K562 (cell line): ENCODE measurements at regions not wholly inside any gene's neighbourhood (a gene's known extent, or its start where the extent isn't known, plus 50 kb on each side); places are given as distances from the start of the nearest gene placed in this dataset.

Experiments
- ATAC-seq: fragments of 200-7000 bp; cut with Tn5 transposase; 3 replicates; pipeline ENCODE4 v1.9.1; 2020; ENCODE audit warnings: moderate library complexity
- BruUV-seq: library from RNA; stranded (reverse); fragments of 400-500 nt; replicated peaks from 2 replicates; lab custom pipeline; 2021; lab: Mats Ljungman, UMichigan
- CTCF ChIA-PET: fragments of 300-600 bp; formaldehyde crosslinking; extraction: SDS; loops from one replicate; lab custom pipeline; 2021; ENCODE audit warnings: low intra/inter-chr PET ratio; lab: Yijun Ruan, JAX
- POLR2A ChIA-PET: fragments of 300-600, 350-650 bp; sonication (Branson Sonifier 250); formaldehyde crosslinking; extraction: SDS; loops from one replicate; lab custom pipeline; 2021; ENCODE audit warnings: antibody characterized with exemption, inconsistent platforms; lab: Yijun Ruan, JAX
- DNase-seq, 4 experiments: peaks; one replicate each; pipeline versions ENCODE4 v3.0.0 to v3.0.0-alpha.2; 2011 to 2018; ENCODE audit warnings: low spot score in 3 of 4, mixed read lengths in 3 of 4; ENCODE audit errors: extremely low read depth in 1 of 4
- FAIRE-seq: peaks from 2 replicates; lab custom pipeline; 2011; peaks lifted over from hg19 to GRCh38; lab: Jason Lieb, UNC
- H2AFZ ChIP-seq: 2 replicates; pipeline ENCODE4 v1.6.0; 2011; ENCODE audit warnings: low read depth, low read length, control low read depth, inconsistent platforms
- H3K27ac ChIP-seq: fragments of 200-600 bp; 3 replicates; pipeline ENCODE4 v1.8.0; 2011; ENCODE audit warnings: low read depth, mild to moderate bottlenecking, control low read depth, inconsistent platforms, low read length, moderate library complexity, mixed read lengths; ENCODE audit errors: extremely low read depth
- H3K27me3 ChIP-seq, 2 experiments: fragments of 300-600 bp in 1 of 2; 2 replicates in 1 of 2; 3 replicates in 1 of 2; pipeline versions ENCODE4 v1.6.0 to v1.8.0; 2011; ENCODE audit warnings: inconsistent platforms in 2 of 2, low read length in 2 of 2, mild to moderate bottlenecking in 1 of 2, mixed read lengths in 1 of 2, moderate library complexity in 1 of 2; ENCODE audit not compliant: control insufficient read depth in 2 of 2, insufficient read depth in 2 of 2
- H3K36me3 ChIP-seq: fragments of 300-600 bp; 3 replicates; pipeline ENCODE4 v1.8.0; 2011; ENCODE audit warnings: mild to moderate bottlenecking, low read length, inconsistent platforms; ENCODE audit not compliant: control insufficient read depth, insufficient read depth
- H3K4me1 ChIP-seq, 2 experiments: fragments of 200-600 bp in 1 of 2; replicated peaks in 1 of 2; 2 replicates in 1 of 2; 3 replicates in 1 of 2; pipeline versions ENCODE4 v1.5.1 to v1.8.0; 2011; ENCODE audit warnings: inconsistent platforms in 2 of 2, low read length in 2 of 2, mild to moderate bottlenecking in 1 of 2, mixed read lengths in 1 of 2, moderate library complexity in 1 of 2; ENCODE audit not compliant: control insufficient read depth in 2 of 2, insufficient read depth in 2 of 2
- H3K4me2 ChIP-seq: 2 replicates; pipeline ENCODE4 v1.6.1; 2011; ENCODE audit warnings: low read length, control low read depth, inconsistent platforms, mixed read lengths; ENCODE audit not compliant: insufficient read depth
- H3K4me3 ChIP-seq: fragments of 200-600 bp; sonication (generic), shearing (Covaris generic); 2 replicates; pipeline ENCODE4 v1.5.1; 2016; ENCODE audit warnings: control low read depth, inconsistent platforms
- H3K79me2 ChIP-seq: fragments of 200-600 bp; 3 replicates; pipeline ENCODE4 v1.8.0; 2011; ENCODE audit warnings: low read length, inconsistent platforms; ENCODE audit not compliant: control insufficient read depth, insufficient read depth
- H3K9ac ChIP-seq, 2 experiments: 2 replicates each; pipeline versions ENCODE4 v1.6.0 to v1.6.1; 2011; ENCODE audit warnings: low read depth in 2 of 2, low read length in 2 of 2, control low read depth in 1 of 2, inconsistent platforms in 1 of 2, mild to moderate bottlenecking in 1 of 2, mixed read lengths in 1 of 2; ENCODE audit not compliant: insufficient read depth in 1 of 2
- H3K9me1 ChIP-seq: one replicate; pipeline ENCODE4 v1.6.0; 2011; ENCODE audit warnings: inconsistent platforms, mild to moderate bottlenecking, low read length, moderate library complexity; ENCODE audit not compliant: control insufficient read depth, insufficient read depth
- H3K9me3 ChIP-seq: replicated peaks from 2 replicates; pipeline ENCODE4 v1.5.1; 2011; ENCODE audit warnings: low read depth, low read length, inconsistent platforms; ENCODE audit not compliant: control insufficient read depth, insufficient read depth
- H4K20me1 ChIP-seq: replicated peaks from 2 replicates; pipeline ENCODE4 v1.6.1; 2011; ENCODE audit warnings: low read length, inconsistent platforms, mixed read lengths; ENCODE audit not compliant: control insufficient read depth, insufficient read depth
- GABPA ChIP-seq: fragments of 200-800 bp; sonication (Bioruptor generic); conservative IDR thresholded peaks from 2 replicates; pipeline ENCODE4 v1.6.1; 2016; ENCODE audit warnings: low read depth, missing genetic modification characterization, missing compliant biosample characterization
- HNRNPL ChIP-seq: fragments of 200-400 bp; formaldehyde crosslinking; IDR thresholded peaks from 2 replicates; pipeline ENCODE4 v1.6.1; 2017; ENCODE audit warnings: low read depth, mild to moderate bottlenecking, low read length
- PTTG1 ChIP-seq: fragments of 450-650 bp; IDR thresholded peaks from 2 replicates; pipeline ENCODE4 v1.6.1; 2016; ENCODE audit warnings: low read depth, mild to moderate bottlenecking, missing genetic modification characterization, missing compliant biosample characterization
- ZNF830 ChIP-seq: fragments of 250-450 bp; sonication (Bioruptor Pico); IDR thresholded peaks from 2 replicates; pipeline ENCODE4 v1.5.0; 2021; ENCODE audit warnings: mild to moderate bottlenecking
- WGBS: fragments of 100-300 bp; shearing (Covaris generic); methylation state at CpG from one replicate; pipeline ENCODE4 v1.1.6; 2016; ENCODE audit warnings: low coverage, mixed read lengths; ENCODE audit not compliant: insufficient coverage; ENCODE audit errors: missing lambda C conversion rate; 5-methylcytosine and 5-hydroxymethylcytosine counted together
- in situ Hi-C: fragments of 300-500 bp; cut with MboI; formaldehyde crosslinking; loops from 4 replicates; pipeline ENCODE4 v1.15.0; 2018; ENCODE audit warnings: inconsistent platforms, mixed read lengths
- intact Hi-C: fragments of 100-400 bp; cut with micrococcal nuclease; formaldehyde crosslinking; loops from 2 replicates; pipeline ENCODE4 v1.14.2; 2022
- TF ChIP-seq, protein P1 (sequence below): sonication (generic); formaldehyde crosslinking; IDR thresholded peaks from 2 replicates; pipeline ENCODE4 v1.8.1; 2023; ENCODE audit warnings: missing genetic modification reagents, mild to moderate bottlenecking, borderline replicate concordance

DNA sequence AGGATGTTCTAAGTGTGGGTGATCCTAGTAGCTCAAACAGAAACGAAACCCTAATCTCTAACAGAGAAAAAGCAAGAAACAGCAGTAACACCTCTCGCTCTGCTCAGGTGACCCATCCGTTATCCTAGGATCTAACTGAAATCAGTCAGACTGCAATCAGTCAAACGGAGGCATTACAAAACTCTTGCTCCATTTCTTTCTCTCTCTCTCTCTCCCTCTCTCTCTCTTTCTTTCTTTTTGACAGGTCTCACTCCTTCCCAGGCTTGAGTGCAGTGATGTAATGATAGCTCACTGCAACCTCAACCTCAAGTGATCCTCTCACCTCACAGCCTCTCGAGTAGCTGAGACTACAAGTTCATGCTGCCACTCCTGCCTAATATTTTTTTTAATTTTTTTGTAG, 1283.5 kb upstream of the CELF2 start:
- Histone ChIP-seq H3K27ac (no peak overlapping the region), H3K4me1 (no peaks in the 10 kb centered on the region), H2AFZ (no peak overlapping the region), H3K79me2 (no peaks in the 10 kb centered on the region), H3K4me3 (no peak overlapping the region), H3K9ac (no peak overlapping the region), H3K9me3 (no peaks in the 10 kb centered on the region), H3K27me3 (no peaks in the 10 kb centered on the region), H3K9me1 (no peaks in the 10 kb centered on the region), H4K20me1 (no peaks in the 10 kb centered on the region), H3K36me3 (no peaks in the 10 kb centered on the region), H3K4me2 (no peak overlapping the region)
- WGBS, result 6% methylated on average over 5 of the region's 5 CpGs
- ChIA-PET POLR2A (no interaction called here), CTCF (no interaction called here)
- no TSS peak for BruUV-seq
- ATAC-seq, result no peak
- FAIRE-seq, result no peak
- intact Hi-C loops (no loop called here), in situ Hi-C loops (no loop called here)
- TF ChIP-seq GABPA (tag) (no peak), PTTG1 (tag) (no peak), ZNF830 (no peak), HNRNPL (no peak)
- TF ChIP-seq, protein P1, sequence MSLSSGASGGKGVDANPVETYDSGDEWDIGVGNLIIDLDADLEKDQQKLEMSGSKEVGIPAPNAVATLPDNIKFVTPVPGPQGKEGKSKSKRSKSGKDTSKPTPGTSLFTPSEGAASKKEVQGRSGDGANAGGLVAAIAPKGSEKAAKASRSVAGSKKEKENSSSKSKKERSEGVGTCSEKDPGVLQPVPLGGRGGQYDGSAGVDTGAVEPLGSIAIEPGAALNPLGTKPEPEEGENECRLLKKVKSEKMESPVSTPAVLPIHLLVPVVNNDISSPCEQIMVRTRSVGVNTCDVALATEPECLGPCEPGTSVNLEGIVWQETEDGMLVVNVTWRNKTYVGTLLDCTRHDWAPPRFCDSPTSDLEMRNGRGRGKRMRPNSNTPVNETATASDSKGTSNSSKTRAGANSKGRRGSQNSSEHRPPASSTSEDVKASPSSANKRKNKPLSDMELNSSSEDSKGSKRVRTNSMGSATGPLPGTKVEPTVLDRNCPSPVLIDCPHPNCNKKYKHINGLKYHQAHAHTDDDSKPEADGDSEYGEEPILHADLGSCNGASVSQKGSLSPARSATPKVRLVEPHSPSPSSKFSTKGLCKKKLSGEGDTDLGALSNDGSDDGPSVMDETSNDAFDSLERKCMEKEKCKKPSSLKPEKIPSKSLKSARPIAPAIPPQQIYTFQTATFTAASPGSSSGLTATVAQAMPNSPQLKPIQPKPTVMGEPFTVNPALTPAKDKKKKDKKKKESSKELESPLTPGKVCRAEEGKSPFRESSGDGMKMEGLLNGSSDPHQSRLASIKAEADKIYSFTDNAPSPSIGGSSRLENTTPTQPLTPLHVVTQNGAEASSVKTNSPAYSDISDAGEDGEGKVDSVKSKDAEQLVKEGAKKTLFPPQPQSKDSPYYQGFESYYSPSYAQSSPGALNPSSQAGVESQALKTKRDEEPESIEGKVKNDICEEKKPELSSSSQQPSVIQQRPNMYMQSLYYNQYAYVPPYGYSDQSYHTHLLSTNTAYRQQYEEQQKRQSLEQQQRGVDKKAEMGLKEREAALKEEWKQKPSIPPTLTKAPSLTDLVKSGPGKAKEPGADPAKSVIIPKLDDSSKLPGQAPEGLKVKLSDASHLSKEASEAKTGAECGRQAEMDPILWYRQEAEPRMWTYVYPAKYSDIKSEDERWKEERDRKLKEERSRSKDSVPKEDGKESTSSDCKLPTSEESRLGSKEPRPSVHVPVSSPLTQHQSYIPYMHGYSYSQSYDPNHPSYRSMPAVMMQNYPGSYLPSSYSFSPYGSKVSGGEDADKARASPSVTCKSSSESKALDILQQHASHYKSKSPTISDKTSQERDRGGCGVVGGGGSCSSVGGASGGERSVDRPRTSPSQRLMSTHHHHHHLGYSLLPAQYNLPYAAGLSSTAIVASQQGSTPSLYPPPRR (CRISPR knock-in tag), result no peak
- no peak for DNase-seq
